ENCODE measurements at regions not wholly inside any gene's neighbourhood (a gene's known extent, or its start where the extent isn't known, plus 50 kb on each side); places are given as distances from the start of the nearest gene placed in this dataset.

- no peak for TF ChIP-seq EZH2 (IDR thresholded peaks at IDR 0.05; ENCODE audit: borderline replicate concordance, low read depth, low read length, severe bottlenecking)
- TF ChIP-seq POLR2A (IDR thresholded peaks at IDR 0.05; ENCODE audit: low read depth, low read length), result no peak
Observed at GRCh38 chr17:79341816-79342215, 267.2 kb downstream of the ENGASE start.
